GM12878 (cell line): ENCODE measurements at regions not wholly inside any gene's neighbourhood (a gene's known extent, or its start where the extent isn't known, plus 50 kb on each side); places are given as distances from the start of the nearest gene placed in this dataset.

ENCODE experiments used
- ATAC-seq: fragments of 200-7000 bp; cut with Tn5 transposase; 3 replicates; pipeline ENCODE4 v1.9.1; 2020; ENCODE audit warnings: mild to moderate bottlenecking, moderate library complexity
- BruUV-seq: library from RNA; stranded (reverse); fragments of 400-500 nt; replicated peaks from 2 replicates; lab custom pipeline; 2021; lab: Mats Ljungman, UMichigan
- CTCF ChIA-PET: fragments of 300-600 bp; sonication (Branson Sonifier 250); formaldehyde crosslinking; extraction: SDS; loops from one replicate; lab custom pipeline; 2021; ENCODE audit warnings: inconsistent platforms; lab: Yijun Ruan, JAX
- POLR2A ChIA-PET: fragments of 350-600 bp; formaldehyde crosslinking; extraction: SDS; loops from one replicate; lab custom pipeline; 2021; ENCODE audit warnings: inconsistent platforms; lab: Charles Lee
- RAD21 ChIA-PET: fragments of 300-600 bp; sonication (Branson Sonifier 250); formaldehyde crosslinking; loops from one replicate; lab custom pipeline; 2023; ENCODE audit warnings: antibody characterized with exemption; ENCODE audit not compliant: unreplicated experiment; lab: Charles Lee
- SMC1A ChIA-PET: fragments of 300-600 bp; sonication (Branson Sonifier 250); formaldehyde crosslinking; loops from one replicate; lab custom pipeline; 2023; ENCODE audit not compliant: unreplicated experiment, uncharacterized antibody; lab: Charles Lee
- DNase-seq: peaks from one replicate; pipeline ENCODE4 v3.0.0-alpha.2; 2011; ENCODE audit warnings: low read depth, low spot score
- FAIRE-seq: peaks from 3 replicates; lab custom pipeline; 2011; peaks lifted over from hg19 to GRCh38; lab: Jason Lieb, UNC
- H2AFZ ChIP-seq: 2 replicates; pipeline ENCODE4 v1.6.0; 2011; ENCODE audit warnings: low read depth, low read length, control low read depth; ENCODE audit not compliant: control insufficient read depth
- H3K27ac ChIP-seq: 2 replicates; pipeline ENCODE4 v1.5.1; 2011; ENCODE audit warnings: control low read depth; ENCODE audit not compliant: control insufficient read depth, insufficient read depth
- H3K27me3 ChIP-seq, 2 experiments: replicated peaks in 1 of 2; 2 replicates each; pipeline versions ENCODE4 v1.6.0 to v1.6.1; 2011; ENCODE audit warnings: low read length in 1 of 2; ENCODE audit not compliant: control insufficient read depth in 2 of 2, insufficient read depth in 2 of 2
- H3K36me3 ChIP-seq, 2 experiments: 2 replicates each; pipeline ENCODE4 v1.5.1; 2011; ENCODE audit warnings: low read length in 1 of 2; ENCODE audit not compliant: control insufficient read depth in 2 of 2, insufficient read depth in 2 of 2
- H3K4me1 ChIP-seq: 2 replicates; pipeline ENCODE4 v1.6.1; 2011; ENCODE audit warnings: mild to moderate bottlenecking, low read length, moderate library complexity, mixed read lengths; ENCODE audit not compliant: control insufficient read depth, insufficient read depth
- H3K4me2 ChIP-seq: 2 replicates; pipeline ENCODE4 v1.6.0; 2011; ENCODE audit warnings: control low read depth; ENCODE audit not compliant: control insufficient read depth, insufficient read depth
- H3K4me3 ChIP-seq: fragments of 200-600 bp; sonication (generic); 2 replicates; pipeline ENCODE4 v1.5.1; 2016
- H3K79me2 ChIP-seq: 2 replicates; pipeline ENCODE4 v1.6.0; 2011; ENCODE audit warnings: low read length; ENCODE audit not compliant: control insufficient read depth, insufficient read depth
- H3K9ac ChIP-seq: 2 replicates; pipeline ENCODE4 v1.8.0; 2011; ENCODE audit warnings: low read length, control low read depth, mixed read lengths; ENCODE audit not compliant: control insufficient read depth, insufficient read depth
- H3K9me3 ChIP-seq: replicated peaks from 3 replicates; pipeline ENCODE4 v1.5.1; 2011; ENCODE audit warnings: mild to moderate bottlenecking, low read length; ENCODE audit not compliant: control insufficient read depth, insufficient read depth
- H4K20me1 ChIP-seq: 2 replicates; pipeline ENCODE4 v1.6.0; 2011; ENCODE audit not compliant: control insufficient read depth, insufficient read depth
- ETV6 ChIP-seq, 2 experiments: fragments of 450-650 bp in 1 of 2; IDR thresholded peaks in 1 of 2; conservative IDR thresholded peaks in 1 of 2; 2 replicates each; pipeline ENCODE4 v1.6.1; 2014; ENCODE audit warnings: antibody characterized with exemption in 1 of 2, borderline replicate concordance in 1 of 2, low read depth in 1 of 2, mild to moderate bottlenecking in 1 of 2, moderate library complexity in 1 of 2
- NRF1 ChIP-seq: conservative IDR thresholded peaks from 2 replicates; pipeline ENCODE4 v1.6.1; 2011; ENCODE audit warnings: mild to moderate bottlenecking, low read depth, low read length, improper control_type of control experiment
- PAX5 ChIP-seq: IDR thresholded peaks from 2 replicates; pipeline ENCODE4 v1.6.1; 2011; ENCODE audit warnings: low read depth, low read length, borderline replicate concordance
- POU2F2 ChIP-seq: IDR thresholded peaks from 3 replicates; pipeline ENCODE4 v1.6.1; 2011; ENCODE audit warnings: low read depth, mild to moderate bottlenecking, low read length, borderline replicate concordance
- SUZ12 ChIP-seq: fragments of 200-600 bp; sonication (generic); IDR thresholded peaks from one replicate; pipeline ENCODE4 v1.6.1; 2018; ENCODE audit warnings: antibody characterized with exemption, mild to moderate bottlenecking; ENCODE audit not compliant: unreplicated experiment
- TAF1 ChIP-seq: IDR thresholded peaks from 2 replicates; pipeline ENCODE4 v1.6.1; 2011; ENCODE audit warnings: mild to moderate bottlenecking, low read depth, low read length, borderline replicate concordance
- ZBED1 ChIP-seq: IDR thresholded peaks from 2 replicates; pipeline ENCODE4 v1.6.1; 2016; ENCODE audit warnings: borderline replicate concordance
- ZNF622 ChIP-seq: fragments of 450-650 bp; IDR thresholded peaks from 2 replicates; pipeline ENCODE4 v1.6.1; 2017; ENCODE audit warnings: mild to moderate bottlenecking, inconsistent platforms
- WGBS: methylation state at CpG from one replicate; pipeline ENCODE4 v1.1.6; 2016; ENCODE audit warnings: low lambda C conversion rate; ENCODE audit not compliant: insufficient replicate concordance, insufficient coverage; ENCODE audit errors: missing lambda C conversion rate; 5-methylcytosine and 5-hydroxymethylcytosine counted together
- in situ Hi-C: fragments of 300-500 bp; cut with MboI; formaldehyde crosslinking; loops from 9 replicates; pipeline ENCODE4 v1.14.3; 2018; ENCODE audit warnings: mixed read lengths
- intact Hi-C: fragments of 100-400 bp; cut with micrococcal nuclease; formaldehyde crosslinking; loops from one replicate; pipeline ENCODE4 v1.14.2; 2022; ENCODE audit not compliant: unreplicated experiment
- TF ChIP-seq, protein P1 (sequence below): IDR thresholded peaks from 2 replicates; pipeline ENCODE4 v1.6.1; 2011; ENCODE audit warnings: borderline replicate concordance, low read depth, mild to moderate bottlenecking, moderate library complexity, low read length; ENCODE audit not compliant: insufficient read depth, poor library complexity, severe bottlenecking
- TF ChIP-seq, protein P2 (sequence below): fragments of 450-650 bp; conservative IDR thresholded peaks from 2 replicates; pipeline ENCODE4 v1.6.1; 2017; ENCODE audit warnings: mild to moderate bottlenecking, moderate library complexity
- TF ChIP-seq, protein P3 (sequence below): IDR thresholded peaks from 2 replicates; pipeline ENCODE4 v1.6.1; 2012; ENCODE audit warnings: improper control_type of control experiment, low read depth, low read length; ENCODE audit not compliant: insufficient replicate concordance

DNA sequence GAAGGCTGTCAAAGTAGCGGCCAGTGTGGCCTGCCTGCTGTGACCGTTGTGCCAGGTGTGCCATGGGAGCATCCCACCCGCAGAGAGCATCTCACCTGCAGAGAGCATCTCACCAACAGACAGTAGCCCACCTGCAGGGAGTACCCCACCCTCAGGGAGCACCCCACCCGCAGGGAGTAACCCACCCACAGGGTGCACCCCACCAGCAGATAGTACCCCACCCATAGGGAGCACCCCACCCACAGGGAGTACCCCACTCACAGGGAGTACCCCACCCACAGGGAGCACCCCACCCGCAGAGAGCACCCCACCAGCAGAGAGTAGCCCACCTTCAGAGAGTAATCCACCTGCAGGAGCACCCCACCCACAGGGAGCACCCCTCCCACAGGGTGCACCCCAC, 476.5 kb downstream of the TCERG1L start:
- no peaks in the 10 kb centered on the region for H3K27me3 ChIP-seq
- POLR2A ChIA-PET = no interaction called here
- DNase-seq (no peak), FAIRE-seq (no peak), ATAC-seq (no peak)
- BruUV-seq = no TSS peak
- SMC1A ChIA-PET = no interaction called here
- H3K36me3 ChIP-seq = no peaks in the 10 kb centered on the region
- no peak overlapping the region for H3K4me2 ChIP-seq
- TF ChIP-seq NRF1 = no peak
- TF ChIP-seq ZBED1 = no peak
- TF ChIP-seq POU2F2 = no peak
- TF ChIP-seq, protein P1, sequence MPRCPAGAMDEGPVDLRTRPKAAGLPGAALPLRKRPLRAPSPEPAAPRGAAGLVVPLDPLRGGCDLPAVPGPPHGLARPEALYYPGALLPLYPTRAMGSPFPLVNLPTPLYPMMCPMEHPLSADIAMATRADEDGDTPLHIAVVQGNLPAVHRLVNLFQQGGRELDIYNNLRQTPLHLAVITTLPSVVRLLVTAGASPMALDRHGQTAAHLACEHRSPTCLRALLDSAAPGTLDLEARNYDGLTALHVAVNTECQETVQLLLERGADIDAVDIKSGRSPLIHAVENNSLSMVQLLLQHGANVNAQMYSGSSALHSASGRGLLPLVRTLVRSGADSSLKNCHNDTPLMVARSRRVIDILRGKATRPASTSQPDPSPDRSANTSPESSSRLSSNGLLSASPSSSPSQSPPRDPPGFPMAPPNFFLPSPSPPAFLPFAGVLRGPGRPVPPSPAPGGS = no peak
- TF ChIP-seq SUZ12 = no peak
- no peak for TF ChIP-seq ZNF622
- TF ChIP-seq TAF1 = no peak
- no peak for TF ChIP-seq ETV6 (conservative IDR thresholded peaks at IDR 0.05 in 1 of 2, IDR thresholded peaks at IDR 0.05 in 1 of 2; ENCODE audit: borderline replicate concordance in 1 of 2, low read depth in 1 of 2)
- TF ChIP-seq, protein P2, sequence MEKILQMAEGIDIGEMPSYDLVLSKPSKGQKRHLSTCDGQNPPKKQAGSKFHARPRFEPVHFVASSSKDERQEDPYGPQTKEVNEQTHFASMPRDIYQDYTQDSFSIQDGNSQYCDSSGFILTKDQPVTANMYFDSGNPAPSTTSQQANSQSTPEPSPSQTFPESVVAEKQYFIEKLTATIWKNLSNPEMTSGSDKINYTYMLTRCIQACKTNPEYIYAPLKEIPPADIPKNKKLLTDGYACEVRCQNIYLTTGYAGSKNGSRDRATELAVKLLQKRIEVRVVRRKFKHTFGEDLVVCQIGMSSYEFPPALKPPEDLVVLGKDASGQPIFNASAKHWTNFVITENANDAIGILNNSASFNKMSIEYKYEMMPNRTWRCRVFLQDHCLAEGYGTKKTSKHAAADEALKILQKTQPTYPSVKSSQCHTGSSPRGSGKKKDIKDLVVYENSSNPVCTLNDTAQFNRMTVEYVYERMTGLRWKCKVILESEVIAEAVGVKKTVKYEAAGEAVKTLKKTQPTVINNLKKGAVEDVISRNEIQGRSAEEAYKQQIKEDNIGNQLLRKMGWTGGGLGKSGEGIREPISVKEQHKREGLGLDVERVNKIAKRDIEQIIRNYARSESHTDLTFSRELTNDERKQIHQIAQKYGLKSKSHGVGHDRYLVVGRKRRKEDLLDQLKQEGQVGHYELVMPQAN = no peak
- TF ChIP-seq, protein P3, sequence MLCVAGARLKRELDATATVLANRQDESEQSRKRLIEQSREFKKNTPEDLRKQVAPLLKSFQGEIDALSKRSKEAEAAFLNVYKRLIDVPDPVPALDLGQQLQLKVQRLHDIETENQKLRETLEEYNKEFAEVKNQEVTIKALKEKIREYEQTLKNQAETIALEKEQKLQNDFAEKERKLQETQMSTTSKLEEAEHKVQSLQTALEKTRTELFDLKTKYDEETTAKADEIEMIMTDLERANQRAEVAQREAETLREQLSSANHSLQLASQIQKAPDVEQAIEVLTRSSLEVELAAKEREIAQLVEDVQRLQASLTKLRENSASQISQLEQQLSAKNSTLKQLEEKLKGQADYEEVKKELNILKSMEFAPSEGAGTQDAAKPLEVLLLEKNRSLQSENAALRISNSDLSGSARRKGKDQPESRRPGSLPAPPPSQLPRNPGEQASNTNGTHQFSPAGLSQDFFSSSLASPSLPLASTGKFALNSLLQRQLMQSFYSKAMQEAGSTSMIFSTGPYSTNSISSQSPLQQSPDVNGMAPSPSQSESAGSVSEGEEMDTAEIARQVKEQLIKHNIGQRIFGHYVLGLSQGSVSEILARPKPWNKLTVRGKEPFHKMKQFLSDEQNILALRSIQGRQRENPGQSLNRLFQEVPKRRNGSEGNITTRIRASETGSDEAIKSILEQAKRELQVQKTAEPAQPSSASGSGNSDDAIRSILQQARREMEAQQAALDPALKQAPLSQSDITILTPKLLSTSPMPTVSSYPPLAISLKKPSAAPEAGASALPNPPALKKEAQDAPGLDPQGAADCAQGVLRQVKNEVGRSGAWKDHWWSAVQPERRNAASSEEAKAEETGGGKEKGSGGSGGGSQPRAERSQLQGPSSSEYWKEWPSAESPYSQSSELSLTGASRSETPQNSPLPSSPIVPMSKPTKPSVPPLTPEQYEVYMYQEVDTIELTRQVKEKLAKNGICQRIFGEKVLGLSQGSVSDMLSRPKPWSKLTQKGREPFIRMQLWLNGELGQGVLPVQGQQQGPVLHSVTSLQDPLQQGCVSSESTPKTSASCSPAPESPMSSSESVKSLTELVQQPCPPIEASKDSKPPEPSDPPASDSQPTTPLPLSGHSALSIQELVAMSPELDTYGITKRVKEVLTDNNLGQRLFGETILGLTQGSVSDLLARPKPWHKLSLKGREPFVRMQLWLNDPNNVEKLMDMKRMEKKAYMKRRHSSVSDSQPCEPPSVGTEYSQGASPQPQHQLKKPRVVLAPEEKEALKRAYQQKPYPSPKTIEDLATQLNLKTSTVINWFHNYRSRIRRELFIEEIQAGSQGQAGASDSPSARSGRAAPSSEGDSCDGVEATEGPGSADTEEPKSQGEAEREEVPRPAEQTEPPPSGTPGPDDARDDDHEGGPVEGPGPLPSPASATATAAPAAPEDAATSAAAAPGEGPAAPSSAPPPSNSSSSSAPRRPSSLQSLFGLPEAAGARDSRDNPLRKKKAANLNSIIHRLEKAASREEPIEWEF = no peak
- TF ChIP-seq PAX5 = no peak
- H3K9ac ChIP-seq = no peak overlapping the region
- no peaks in the 10 kb centered on the region for H3K9me3 ChIP-seq
- in situ Hi-C loops = no loop called here
- H4K20me1 ChIP-seq = no peaks in the 10 kb centered on the region
- CTCF ChIA-PET = no interaction called here
- 34% methylated on average over 5 of the region's 5 CpGs for WGBS
- intact Hi-C loops = no loop called here
- no peaks in the 10 kb centered on the region for H3K79me2 ChIP-seq
- RAD21 ChIA-PET = no interaction called here
- no peak overlapping the region for H2AFZ ChIP-seq
- no peaks in the 10 kb centered on the region for H3K4me1 ChIP-seq
- no peak overlapping the region for H3K27ac ChIP-seq
- no peak overlapping the region for H3K4me3 ChIP-seq
